ENCODE measurements at regions not wholly inside any gene's neighbourhood (a gene's known extent, or its start where the extent isn't known, plus 50 kb on each side); places are given as distances from the start of the nearest gene placed in this dataset.
"Not testable (repeated sequence)": the region's sequence is repeated elsewhere in the genome, so short reads cannot be mapped to it uniquely, and the experiment has no call there.

GRCh38 chrX:118218940-118219339, 102.3 kb upstream of the KLHL13 start:
- POLR2A ChIA-PET = no interaction called here

GRCh38 chrX:118219866-118220265, 103.3 kb upstream of the KLHL13 start:
- Mint-ChIP-seq H3K27me3 (no peaks in the 10 kb centered on the region), H3K9me3 (no peaks in the 10 kb centered on the region), H3K4me1 (ENCODE audit: low read depth) (no peaks in the 10 kb centered on the region), H3K36me3 (no peaks in the 10 kb centered on the region), H3K4me3 (no peak overlapping the region), H3K27ac (no peak overlapping the region)
- DNase-seq = no peak
- ChIA-PET POLR2A (no interaction called here), CTCF (no interaction called here)
- intact Hi-C loops (cut with micrococcal nuclease) = no loop called here

More at GRCh38 chrX:118218940-118219339, 102.3 kb upstream of the KLHL13 start:
- H3K27me3 Mint-ChIP-seq = no peaks in the 10 kb centered on the region
- H3K36me3 Mint-ChIP-seq = no peaks in the 10 kb centered on the region
- CTCF ChIA-PET = no interaction called here
- intact Hi-C loops (cut with micrococcal nuclease) = no loop called here
- no peaks in the 10 kb centered on the region for H3K4me1 Mint-ChIP-seq (ENCODE audit: low read depth)
- no peaks in the 10 kb centered on the region for H3K9me3 Mint-ChIP-seq
- H3K27ac Mint-ChIP-seq = no peak overlapping the region
- no peak for DNase-seq
- no peak overlapping the region for H3K4me3 Mint-ChIP-seq

- intact Hi-C loops (cut with micrococcal nuclease) = no loop called here
- no peaks in the 10 kb centered on the region for H3K27me3 Mint-ChIP-seq
- H3K9me3 Mint-ChIP-seq = no peaks in the 10 kb centered on the region
- CTCF ChIA-PET = no interaction called here
- POLR2A ChIA-PET = no interaction called here
- DNase-seq = no peak
- H3K4me1 Mint-ChIP-seq (ENCODE audit: low read depth) = no peaks in the 10 kb centered on the region
- no peak overlapping the region for H3K4me3 Mint-ChIP-seq
- H3K36me3 Mint-ChIP-seq = no peaks in the 10 kb centered on the region
- H3K27ac Mint-ChIP-seq = no peak overlapping the region
Measured at GRCh38 chrX:118220509-118220908, 103.9 kb upstream of the KLHL13 start.

- ChIA-PET POLR2A (no interaction called here), CTCF (no interaction called here)
- no peaks in the 10 kb centered on the region for H3K4me1 Mint-ChIP-seq (ENCODE audit: low read depth)
- DNase-seq = no peak
- no peaks in the 10 kb centered on the region for H3K9me3 Mint-ChIP-seq
- no peak overlapping the region for H3K27ac Mint-ChIP-seq
- H3K27me3 Mint-ChIP-seq = no peaks in the 10 kb centered on the region
- intact Hi-C loops (cut with micrococcal nuclease) = no loop called here
- no peaks in the 10 kb centered on the region for H3K36me3 Mint-ChIP-seq
- H3K4me3 Mint-ChIP-seq = no peak overlapping the region
Measured at GRCh38 chrX:118221270-118221669, 104.7 kb upstream of the KLHL13 start.

- POLR2A ChIA-PET = no interaction called here
- H3K27me3 Mint-ChIP-seq = no peaks in the 10 kb centered on the region
- no peak overlapping the region for H3K27ac Mint-ChIP-seq
- H3K4me3 Mint-ChIP-seq = no peak overlapping the region
- intact Hi-C loops (cut with micrococcal nuclease) = no loop called here
- H3K36me3 Mint-ChIP-seq = no peaks in the 10 kb centered on the region
- CTCF ChIA-PET = no interaction called here
- DNase-seq = no peak
- H3K4me1 Mint-ChIP-seq (ENCODE audit: low read depth) = no peaks in the 10 kb centered on the region
- no peaks in the 10 kb centered on the region for H3K9me3 Mint-ChIP-seq
Measured at GRCh38 chrX:118221733-118222132, 105.1 kb upstream of the KLHL13 start.

- H3K4me1 Mint-ChIP-seq (ENCODE audit: low read depth) = no peaks in the 10 kb centered on the region
- H3K27ac Mint-ChIP-seq = no peak overlapping the region
- POLR2A ChIA-PET = no interaction called here
- H3K36me3 Mint-ChIP-seq = no peaks in the 10 kb centered on the region
- H3K27me3 Mint-ChIP-seq = no peaks in the 10 kb centered on the region
- CTCF ChIA-PET = no interaction called here
- no peaks in the 10 kb centered on the region for H3K9me3 Mint-ChIP-seq
- no peak for DNase-seq
- H3K4me3 Mint-ChIP-seq = no peak overlapping the region
- intact Hi-C loops (cut with micrococcal nuclease) = no loop called here
Measured at GRCh38 chrX:118222421-118222820, 105.8 kb upstream of the KLHL13 start.

GRCh38 chrX:118225711-118226428, 109.3 kb upstream of the KLHL13 start:
- Mint-ChIP-seq H3K4me3 (no peak overlapping the region), H3K27ac (no peak overlapping the region), H3K9me3 (no peaks in the 10 kb centered on the region), H3K36me3 (no peaks in the 10 kb centered on the region), H3K27me3 (peaks cover 2% of the 10 kb centered on the region), H3K4me1 (ENCODE audit: low read depth) (no peaks in the 10 kb centered on the region)
- intact Hi-C loops (cut with micrococcal nuclease) = no loop called here
- CTCF ChIA-PET = no interaction called here
- POLR2A ChIA-PET = no interaction called here
- DNase-seq = no peak

- CTCF ChIA-PET = no interaction called here
- H3K9me3 Mint-ChIP-seq = no peaks in the 10 kb centered on the region
- intact Hi-C loops (cut with micrococcal nuclease) = no loop called here
- no peak overlapping the region for H3K27ac Mint-ChIP-seq
- no peaks in the 10 kb centered on the region for H3K4me1 Mint-ChIP-seq (ENCODE audit: low read depth)
- DNase-seq = no peak
- H3K36me3 Mint-ChIP-seq = no peaks in the 10 kb centered on the region
- no peak overlapping the region for H3K4me3 Mint-ChIP-seq
- peaks cover 2% of the 10 kb centered on the region for H3K27me3 Mint-ChIP-seq
- POLR2A ChIA-PET = no interaction called here
Measured at GRCh38 chrX:118228041-118228440, 111.4 kb upstream of the KLHL13 start.

- H3K4me1 Mint-ChIP-seq (ENCODE audit: low read depth) = no peaks in the 10 kb centered on the region
- H3K4me3 Mint-ChIP-seq = no peak overlapping the region
- DNase-seq = no peak
- no peaks in the 10 kb centered on the region for H3K9me3 Mint-ChIP-seq
- intact Hi-C loops (cut with micrococcal nuclease) = no loop called here
- H3K36me3 Mint-ChIP-seq = no peaks in the 10 kb centered on the region
- H3K27ac Mint-ChIP-seq = no peak overlapping the region
- ChIA-PET CTCF (no interaction called here), POLR2A (no interaction called here)
- peaks cover 2% of the 10 kb centered on the region for H3K27me3 Mint-ChIP-seq
Measured at GRCh38 chrX:118228456-118228855, 111.8 kb upstream of the KLHL13 start.

GRCh38 chrX:118231464-118231863, 114.4 kb upstream of the WDR44 start:
- H3K4me3 Mint-ChIP-seq = no peak overlapping the region
- H3K9me3 Mint-ChIP-seq = peaks cover 4% of the 10 kb centered on the region
- CTCF ChIA-PET = no interaction called here
- H3K27me3 Mint-ChIP-seq = peaks cover 2% of the 10 kb centered on the region
- H3K27ac Mint-ChIP-seq = no peak overlapping the region
- POLR2A ChIA-PET = no interaction called here
- DNase-seq = no peak
- no peaks in the 10 kb centered on the region for H3K36me3 Mint-ChIP-seq
- intact Hi-C loops (cut with micrococcal nuclease) = no loop called here
- H3K4me1 Mint-ChIP-seq (ENCODE audit: low read depth) = no peaks in the 10 kb centered on the region

- Mint-ChIP-seq H3K36me3 (no peaks in the 10 kb centered on the region), H3K4me1 (ENCODE audit: low read depth) (no peaks in the 10 kb centered on the region), H3K9me3 (peaks cover 4% of the 10 kb centered on the region), H3K27ac (no peak overlapping the region), H3K27me3 (peaks cover 2% of the 10 kb centered on the region), H3K4me3 (no peak overlapping the region)
- CTCF ChIA-PET = no interaction called here
- intact Hi-C loops (cut with micrococcal nuclease) = no loop called here
- POLR2A ChIA-PET = no interaction called here
- DNase-seq = no peak
Measured at GRCh38 chrX:118239178-118239870, 106.6 kb upstream of the WDR44 start.

GRCh38 chrX:118239913-118240698, 105.8 kb upstream of the WDR44 start:
- CTCF ChIA-PET = no interaction called here
- intact Hi-C loops (cut with micrococcal nuclease) = no loop called here
- no peak overlapping the region for H3K4me3 Mint-ChIP-seq

GRCh38 chrX:118246961-118247360, 98.9 kb upstream of the WDR44 start:
- intact Hi-C loops (cut with micrococcal nuclease); H3K4me1 Mint-ChIP-seq (ENCODE audit: low read depth); DNase-seq; H3K27ac Mint-ChIP-seq; H3K4me3 Mint-ChIP-seq; H3K9me3 Mint-ChIP-seq; POLR2A ChIA-PET; CTCF ChIA-PET; H3K36me3 Mint-ChIP-seq; H3K27me3 Mint-ChIP-seq: not testable (repeated sequence)

More at GRCh38 chrX:118239913-118240698, 105.8 kb upstream of the WDR44 start:
- Mint-ChIP-seq H3K36me3 (no peaks in the 10 kb centered on the region), H3K9me3 (peaks cover 4% of the 10 kb centered on the region), H3K4me1 (ENCODE audit: low read depth) (no peaks in the 10 kb centered on the region), H3K27me3 (peaks cover 2% of the 10 kb centered on the region), H3K27ac (no peak overlapping the region)
- POLR2A ChIA-PET = no interaction called here
- DNase-seq = no peak

All from activated CD4-positive, alpha-beta memory T cell treated with anti-CD3 and anti-CD28 coated beads for 36 hours (primary cell).